ENCODE measurements at regions not wholly inside any gene's neighbourhood (a gene's known extent, or its start where the extent isn't known, plus 50 kb on each side); places are given as distances from the start of the nearest gene placed in this dataset.

GRCh38 chr2:104572834-104573233, 281.1 kb upstream of the POU3F3 start:
- Histone ChIP-seq H4K20me1 (ENCODE audit: insufficient read depth, low read length) (no peaks in the 10 kb centered on the region), H2AFZ (ENCODE audit: low read depth, low read length) (no peak overlapping the region), H3K9ac (ENCODE audit: low read depth, low read length) (no peak overlapping the region), H3K27ac (ENCODE audit: low read length) (no peak overlapping the region), H3K36me3 (ENCODE audit: insufficient read depth, low read length) (no peaks in the 10 kb centered on the region), H3K4me1 (ENCODE audit: insufficient read depth, low read length) (no peaks in the 10 kb centered on the region), H3K27me3 (ENCODE audit: insufficient read depth, low read length, poor library complexity) (no peaks in the 10 kb centered on the region), H3K4me3 (ENCODE audit: low read depth in 1 of 2, low read length in 2 of 2) (no peak overlapping the region), H3K4me2 (ENCODE audit: insufficient read depth, low read length) (no peak overlapping the region), H3K79me2 (ENCODE audit: insufficient read depth, low read length) (no peaks in the 10 kb centered on the region), H3K9me3 (ENCODE audit: insufficient read depth, low read length, severe bottlenecking) (no peaks in the 10 kb centered on the region)
- DNase-seq, result no peak
- TF ChIP-seq CTCF (IDR thresholded peaks at IDR 0.05; ENCODE audit: borderline replicate concordance, extremely low read depth, low read length, poor library complexity, severe bottlenecking) (no peak), EZH2 (IDR thresholded peaks at IDR 0.05; ENCODE audit: borderline replicate concordance, low read depth, low read length, severe bottlenecking) (no peak)
- no peak for ATAC-seq (ENCODE audit: insufficient read depth, low read depth)

DNA sequence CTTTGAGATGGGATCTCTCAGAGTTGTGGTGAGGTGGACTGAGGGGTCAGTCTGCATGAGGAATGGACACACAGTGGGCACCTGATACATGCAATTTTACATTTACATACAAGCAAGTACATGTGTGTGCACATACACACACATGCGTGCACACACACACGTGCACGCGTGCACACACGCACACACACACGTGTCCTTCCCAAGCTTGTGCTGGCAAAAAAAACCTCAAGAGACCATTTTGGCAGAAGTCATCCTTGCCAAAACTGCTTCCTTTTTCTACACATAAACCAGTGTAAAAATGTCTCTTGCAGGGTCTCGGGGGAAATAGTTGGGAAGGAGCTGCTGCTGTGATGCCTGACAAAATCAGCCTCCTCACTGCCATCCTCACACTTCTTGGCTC, 279.5 kb upstream of the POU3F3 start:
- H3K9ac ChIP-seq (ENCODE audit: low read depth, low read length), result no peak overlapping the region

GRCh38 chr2:104577143-104577542, 276.8 kb upstream of the POU3F3 start:
- no peaks in the 10 kb centered on the region for H4K20me1 ChIP-seq (ENCODE audit: insufficient read depth, low read length)
- no peaks in the 10 kb centered on the region for H3K9me3 ChIP-seq (ENCODE audit: insufficient read depth, low read length, severe bottlenecking)
- DNase-seq (no peak), ATAC-seq (ENCODE audit: insufficient read depth, low read depth) (no peak)
- H3K9ac ChIP-seq (ENCODE audit: low read depth, low read length), result no peak overlapping the region
- H3K4me1 ChIP-seq (ENCODE audit: insufficient read depth, low read length), result no peaks in the 10 kb centered on the region
- TF ChIP-seq EZH2 (IDR thresholded peaks at IDR 0.05; ENCODE audit: borderline replicate concordance, low read depth, low read length, severe bottlenecking) (no peak), CTCF (IDR thresholded peaks at IDR 0.05; ENCODE audit: borderline replicate concordance, extremely low read depth, low read length, poor library complexity, severe bottlenecking) (no peak)
- H3K27me3 ChIP-seq (ENCODE audit: insufficient read depth, low read length, poor library complexity), result no peaks in the 10 kb centered on the region
- H3K4me2 ChIP-seq (ENCODE audit: insufficient read depth, low read length), result no peak overlapping the region
- H3K4me3 ChIP-seq (ENCODE audit: low read depth in 1 of 2, low read length in 2 of 2), result no peak overlapping the region
- H3K79me2 ChIP-seq (ENCODE audit: insufficient read depth, low read length), result no peaks in the 10 kb centered on the region
- no peak overlapping the region for H2AFZ ChIP-seq (ENCODE audit: low read depth, low read length)
- H3K27ac ChIP-seq (ENCODE audit: low read length), result no peak overlapping the region
- no peaks in the 10 kb centered on the region for H3K36me3 ChIP-seq (ENCODE audit: insufficient read depth, low read length)

More for the DNA sequence above, 279.5 kb upstream of the POU3F3 start:
- Histone ChIP-seq H3K4me2 (ENCODE audit: insufficient read depth, low read length) (no peak overlapping the region), H3K9me3 (ENCODE audit: insufficient read depth, low read length, severe bottlenecking) (no peaks in the 10 kb centered on the region), H4K20me1 (ENCODE audit: insufficient read depth, low read length) (no peaks in the 10 kb centered on the region), H3K4me1 (ENCODE audit: insufficient read depth, low read length) (no peaks in the 10 kb centered on the region), H3K36me3 (ENCODE audit: insufficient read depth, low read length) (no peaks in the 10 kb centered on the region), H3K79me2 (ENCODE audit: insufficient read depth, low read length) (no peaks in the 10 kb centered on the region), H3K4me3 (ENCODE audit: low read depth in 1 of 2, low read length in 2 of 2) (no peak overlapping the region), H3K27me3 (ENCODE audit: insufficient read depth, low read length, poor library complexity) (no peaks in the 10 kb centered on the region), H3K27ac (ENCODE audit: low read length) (no peak overlapping the region), H2AFZ (ENCODE audit: low read depth, low read length) (no peak overlapping the region)
- no peak for DNase-seq
- no peak for ATAC-seq (ENCODE audit: insufficient read depth, low read depth)
- TF ChIP-seq EZH2 (IDR thresholded peaks at IDR 0.05; ENCODE audit: borderline replicate concordance, low read depth, low read length, severe bottlenecking) (no peak), CTCF (IDR thresholded peaks at IDR 0.05; ENCODE audit: borderline replicate concordance, extremely low read depth, low read length, poor library complexity, severe bottlenecking) (no peak)

DNA sequence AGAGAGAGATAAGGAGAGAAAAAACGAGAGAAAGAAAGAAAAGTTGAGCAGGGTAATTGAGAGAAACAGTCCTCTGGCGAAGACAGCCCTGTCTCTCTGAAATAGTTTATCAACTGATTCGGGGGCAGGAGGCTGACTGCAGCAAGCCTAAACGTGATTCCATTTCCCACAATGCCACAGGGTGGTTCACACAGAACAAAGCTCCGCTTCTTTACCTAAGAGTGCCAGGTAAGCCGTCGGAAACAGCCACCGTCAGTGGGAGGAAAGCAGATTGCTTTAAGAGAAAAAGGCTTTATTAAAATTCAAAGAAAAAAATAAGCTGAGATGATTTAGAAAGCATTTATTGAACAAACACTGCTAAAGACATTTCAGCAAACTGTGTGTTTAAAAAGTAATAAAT, 271.4 kb upstream of the POU3F3 start:
- no peak for TF ChIP-seq CTCF (IDR thresholded peaks at IDR 0.05; ENCODE audit: borderline replicate concordance, extremely low read depth, low read length, poor library complexity, severe bottlenecking)
- ATAC-seq (ENCODE audit: insufficient read depth, low read depth) (no peak), DNase-seq (no peak)
- H3K9ac ChIP-seq (ENCODE audit: low read depth, low read length), result no peak overlapping the region
- H3K4me3 ChIP-seq (ENCODE audit: low read depth in 1 of 2, low read length in 2 of 2), result no peak overlapping the region
- no peak overlapping the region for H3K4me2 ChIP-seq (ENCODE audit: insufficient read depth, low read length)
- no peaks in the 10 kb centered on the region for H3K4me1 ChIP-seq (ENCODE audit: insufficient read depth, low read length)
- H3K27ac ChIP-seq (ENCODE audit: low read length), result no peak overlapping the region
- H2AFZ ChIP-seq (ENCODE audit: low read depth, low read length), result no peak overlapping the region
- H3K36me3 ChIP-seq (ENCODE audit: insufficient read depth, low read length), result no peaks in the 10 kb centered on the region
- no peaks in the 10 kb centered on the region for H3K79me2 ChIP-seq (ENCODE audit: insufficient read depth, low read length)
- no peaks in the 10 kb centered on the region for H3K9me3 ChIP-seq (ENCODE audit: insufficient read depth, low read length, severe bottlenecking)
- H3K27me3 ChIP-seq (ENCODE audit: insufficient read depth, low read length, poor library complexity), result no peaks in the 10 kb centered on the region
- no peaks in the 10 kb centered on the region for H4K20me1 ChIP-seq (ENCODE audit: insufficient read depth, low read length)
